K562 (cell line): ENCODE measurements at regions not wholly inside any gene's neighbourhood (a gene's known extent, or its start where the extent isn't known, plus 50 kb on each side); places are given as distances from the start of the nearest gene placed in this dataset.

ENCODE experiments used
- ELK3 ChIP-seq: fragments of 450-650 bp; formaldehyde crosslinking; IDR thresholded peaks from 2 replicates; pipeline ENCODE4 v1.4.0; 2020; ENCODE audit warnings: mild to moderate bottlenecking
- GATA2 ChIP-seq: sonication (generic); formaldehyde crosslinking; IDR thresholded peaks from 2 replicates; pipeline ENCODE4 v1.4.0; 2020; ENCODE audit warnings: mild to moderate bottlenecking, missing genetic modification reagents

- no peak for TF ChIP-seq GATA2 (CRISPR knock-in tag)
- TF ChIP-seq ELK3, result no peak
Observed at GRCh38 chr1:226798427-226799411, 59.6 kb upstream of the ITPKB start.
